ENCODE measurements at regions not wholly inside any gene's neighbourhood (a gene's known extent, or its start where the extent isn't known, plus 50 kb on each side); places are given as distances from the start of the nearest gene placed in this dataset.
"Not testable (repeated sequence)": the region's sequence is repeated elsewhere in the genome, so short reads cannot be mapped to it uniquely, and the experiment has no call there.

DNA sequence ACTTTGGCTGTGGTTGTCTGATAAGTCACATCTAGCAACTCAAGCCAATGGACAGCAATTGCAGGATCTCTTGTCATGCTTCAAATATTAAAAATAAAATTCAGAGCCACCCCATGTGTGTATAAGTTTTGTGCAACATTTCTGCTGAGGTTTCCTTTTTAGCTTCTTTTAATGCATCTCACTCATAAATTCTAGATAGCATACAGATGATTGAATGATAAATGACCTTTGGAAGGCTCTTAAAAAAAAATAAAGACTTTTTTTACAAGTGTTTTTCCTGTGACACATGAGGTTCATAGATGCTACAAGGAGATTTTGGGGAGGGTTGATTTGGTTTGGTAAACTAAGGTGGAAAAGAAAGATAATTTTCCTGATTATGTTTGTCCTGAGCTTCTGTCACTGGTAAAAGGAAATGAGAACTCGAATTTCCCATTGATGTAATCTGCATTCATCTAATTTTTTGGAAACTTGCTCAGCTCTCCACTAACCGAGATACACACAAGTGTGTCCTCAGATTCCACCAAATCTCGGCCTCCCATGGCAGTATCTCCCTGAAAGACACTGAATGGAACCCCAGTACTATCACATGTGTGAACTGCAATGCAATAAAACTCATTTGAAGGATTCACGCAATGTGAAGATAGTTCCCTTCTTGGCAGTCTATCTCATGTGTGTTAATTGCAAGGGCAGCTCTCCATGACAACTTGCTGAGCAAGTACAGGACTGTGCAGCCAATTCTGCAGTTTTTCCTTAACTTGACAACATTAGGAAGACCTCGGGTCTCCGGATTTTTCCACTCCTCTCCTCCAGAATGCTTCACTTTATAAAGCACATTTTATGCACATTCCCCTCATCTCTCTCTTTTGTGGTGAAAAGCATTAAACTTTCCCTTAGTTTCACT, 185.4 kb upstream of the PFKP start:
- H3K27me3 ChIP-seq, result peaks cover 8% of the 10 kb centered on the region
- H3K27ac ChIP-seq, result no peak overlapping the region
- DNase-seq (ENCODE audit: low spot score in 2 of 2), result no peak
- H3K36me3 ChIP-seq, result no peaks in the 10 kb centered on the region
- 22% methylated on average over 6 of the region's 6 CpGs for WGBS
- TF ChIP-seq EP300 (IDR thresholded peaks at IDR 0.05), result no peak
- no peak for TF ChIP-seq POLR2AphosphoS5 (IDR thresholded peaks at IDR 0.05)
- no peak for TF ChIP-seq POLR2A (IDR thresholded peaks at IDR 0.05)
- no peak for TF ChIP-seq CTCF (IDR thresholded peaks at IDR 0.05)
- H3K4me1 ChIP-seq, result no peaks in the 10 kb centered on the region
- no peak overlapping the region for H3K4me3 ChIP-seq
- no peaks in the 10 kb centered on the region for H3K9me3 ChIP-seq

DNA sequence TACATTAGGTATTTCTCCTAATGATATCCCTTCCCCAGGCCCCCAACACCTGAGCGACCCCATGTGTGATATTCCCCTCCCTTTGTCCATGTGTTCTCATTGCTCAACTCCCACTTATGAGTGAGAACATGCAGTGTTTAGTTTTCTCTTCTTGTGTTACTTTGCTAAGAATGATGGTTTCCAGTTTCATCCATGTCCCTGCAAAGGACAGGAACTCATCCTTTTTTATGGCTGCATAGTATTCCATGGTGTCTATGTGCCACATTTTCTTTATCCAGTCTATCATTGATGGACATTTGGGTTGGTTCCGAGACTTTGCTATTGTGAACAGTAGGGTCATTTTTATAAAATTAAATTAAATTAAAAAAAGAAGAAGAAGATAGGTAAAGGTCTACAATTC, 187.3 kb upstream of the PFKP start:
- 94% methylated on average over 2 of the region's 2 CpGs for WGBS
- H3K27me3 ChIP-seq; H3K9me3 ChIP-seq; H3K4me1 ChIP-seq; H3K27ac ChIP-seq; H3K36me3 ChIP-seq; H3K4me3 ChIP-seq; DNase-seq (ENCODE audit: low spot score in 2 of 2): not testable (repeated sequence)

DNA sequence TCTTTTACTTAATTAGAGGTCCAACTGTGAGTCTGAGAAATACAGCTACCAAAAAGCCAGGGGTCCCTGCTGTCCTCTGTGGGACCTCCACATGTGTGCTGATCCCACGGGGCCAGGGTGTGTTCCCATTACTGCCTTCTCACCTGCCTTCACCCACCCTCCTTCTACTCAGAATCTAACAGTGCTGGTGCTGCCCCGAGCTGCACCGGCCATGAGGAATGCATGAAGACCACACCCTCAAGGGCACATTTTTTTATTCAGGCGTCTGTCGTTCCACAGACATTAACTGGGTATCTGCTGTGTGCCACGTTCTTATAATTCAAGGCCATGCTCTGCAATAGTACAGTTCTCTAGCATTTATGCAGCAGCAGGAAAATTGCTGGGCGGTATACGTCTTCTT, 188.5 kb upstream of the PFKP start:
- Histone ChIP-seq H3K27ac (no peak overlapping the region), H3K36me3 (no peaks in the 10 kb centered on the region), H3K9me3 (no peaks in the 10 kb centered on the region), H3K4me1 (no peaks in the 10 kb centered on the region), H3K27me3 (peaks cover 13% of the 10 kb centered on the region), H3K4me3 (no peak overlapping the region)
- TF ChIP-seq EP300 (IDR thresholded peaks at IDR 0.05) (no peak), CTCF (IDR thresholded peaks at IDR 0.05) (no peak), POLR2A (IDR thresholded peaks at IDR 0.05) (no peak), POLR2AphosphoS5 (IDR thresholded peaks at IDR 0.05) (no peak)
- 55% methylated on average over 8 of the region's 8 CpGs for WGBS
- DNase-seq (ENCODE audit: low spot score in 2 of 2), result no peak

DNA sequence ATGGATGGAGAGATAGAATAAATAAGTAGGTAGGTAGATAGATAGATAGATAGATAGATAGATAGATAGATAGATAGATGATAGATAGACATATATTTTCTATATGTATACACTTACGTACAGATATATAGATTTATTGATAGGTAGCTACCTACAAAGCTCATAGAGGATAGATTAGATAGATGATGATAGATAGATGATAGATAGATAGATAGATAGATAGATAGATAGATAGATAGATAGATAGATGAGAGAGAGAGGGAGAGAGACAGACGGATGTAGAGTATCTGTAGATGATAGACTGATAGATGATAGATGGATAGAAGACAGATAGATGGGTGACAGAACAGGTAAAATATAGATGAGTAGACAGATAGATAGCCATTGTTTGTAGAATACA, 191.3 kb upstream of the PFKP start:
- peaks cover 21% of the 10 kb centered on the region for H3K27me3 ChIP-seq
- no peaks in the 10 kb centered on the region for H3K9me3 ChIP-seq
- H3K4me1 ChIP-seq, result no peaks in the 10 kb centered on the region
- no peaks in the 10 kb centered on the region for H3K36me3 ChIP-seq
- no peak overlapping the region for H3K4me3 ChIP-seq
- no peak overlapping the region for H3K27ac ChIP-seq
- WGBS, result 77% methylated on average over 2 of the region's 2 CpGs
- TF ChIP-seq CTCF (IDR thresholded peaks at IDR 0.05), result no peak
- TF ChIP-seq POLR2AphosphoS5 (IDR thresholded peaks at IDR 0.05), result no peak
- no peak for TF ChIP-seq EP300 (IDR thresholded peaks at IDR 0.05)
- no peak for TF ChIP-seq POLR2A (IDR thresholded peaks at IDR 0.05)
- no peak for DNase-seq (ENCODE audit: low spot score in 2 of 2)

DNA sequence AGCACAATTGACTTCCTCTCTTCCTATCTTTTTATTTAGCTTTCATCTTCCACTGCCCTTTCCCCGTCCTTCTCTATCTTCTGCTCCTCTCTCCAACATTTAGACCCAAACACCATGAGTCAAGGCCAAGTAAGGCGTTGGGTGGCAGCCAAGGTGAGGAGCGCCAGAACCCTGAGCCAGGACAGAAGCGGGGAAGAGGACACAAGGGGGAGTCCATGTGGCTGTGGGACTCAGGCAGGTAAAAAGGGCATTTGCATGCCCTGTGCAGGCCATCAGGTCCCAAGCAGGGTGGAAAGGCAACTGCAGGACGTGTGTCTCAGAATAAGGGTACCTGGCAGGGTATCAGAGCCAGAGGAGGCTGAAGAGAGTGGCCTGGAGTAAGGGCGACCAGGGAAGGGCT, 192.4 kb upstream of the PFKP start:
- Histone ChIP-seq H3K4me3 (no peak overlapping the region), H3K4me1 (no peaks in the 10 kb centered on the region), H3K27me3 (peaks cover 21% of the 10 kb centered on the region), H3K27ac (no peak overlapping the region), H3K36me3 (no peaks in the 10 kb centered on the region), H3K9me3 (no peaks in the 10 kb centered on the region)
- TF ChIP-seq POLR2A (IDR thresholded peaks at IDR 0.05) (no peak), EP300 (IDR thresholded peaks at IDR 0.05) (no peak), CTCF (IDR thresholded peaks at IDR 0.05) (no peak), POLR2AphosphoS5 (IDR thresholded peaks at IDR 0.05) (no peak)
- DNase-seq (ENCODE audit: low spot score in 2 of 2), result no peak
- 72% methylated on average over 6 of the region's 6 CpGs for WGBS

All from suprapubic skin (tissue), 4 donors.